Spleen (tissue), 11 donors: ENCODE measurements at regions not wholly inside any gene's neighbourhood (a gene's known extent, or its start where the extent isn't known, plus 50 kb on each side); places are given as distances from the start of the nearest gene placed in this dataset.

Experiments
- DNase-seq: peaks from one replicate; pipeline ENCODE4 v3.0.0-alpha.2; 2020
- H3K27ac ChIP-seq, 8 donors: fragments of 200-600 bp; sonication (generic) in 7 of 8; 1 replicate in 4 of 8; 2 replicates in 4 of 8; pipeline versions ENCODE4 v1.5.0 to v1.8.0; 2016 to 2021; ENCODE audit warnings: inconsistent platforms in 4 of 8, mild to moderate bottlenecking in 4 of 8, moderate library complexity in 1 of 8
- H3K27me3 ChIP-seq, 7 donors: fragments of 200-600 bp; sonication (generic) in 6 of 7; replicated peaks in 1 of 7; 1 replicate in 4 of 7; 2 replicates in 3 of 7; pipeline versions ENCODE4 v1.5.0 to v1.8.0; 2016 to 2021; ENCODE audit warnings: inconsistent platforms in 3 of 7, mild to moderate bottlenecking in 1 of 7
- H3K36me3 ChIP-seq, 6 donors: fragments of 200-600 bp; sonication (generic) in 5 of 6; 1 replicate in 4 of 6; 2 replicates in 2 of 6; pipeline versions ENCODE4 v1.5.0 to v1.8.0; 2016 to 2021; ENCODE audit warnings: inconsistent platforms in 2 of 6
- H3K4me1 ChIP-seq, 6 donors: fragments of 200-600 bp; sonication (generic) in 5 of 6; 1 replicate in 3 of 6; 2 replicates in 3 of 6; pipeline versions ENCODE4 v1.5.0 to v1.8.0; 2016 to 2021; ENCODE audit warnings: inconsistent platforms in 3 of 6
- H3K4me3 ChIP-seq, 8 donors: fragments of 200-600 bp; sonication (generic) in 7 of 8; 1 replicate in 4 of 8; 2 replicates in 4 of 8; pipeline versions ENCODE4 v1.5.0 to v1.8.0; 2016 to 2021; ENCODE audit warnings: inconsistent platforms in 4 of 8, mild to moderate bottlenecking in 4 of 8, moderate library complexity in 2 of 8
- H3K9me3 ChIP-seq, 8 donors: fragments of 200-600 bp; sonication (generic) in 7 of 8; 1 replicate in 4 of 8; 2 replicates in 4 of 8; pipeline versions ENCODE4 v1.5.0 to v1.8.0; 2016 to 2021; ENCODE audit warnings: inconsistent platforms in 4 of 8
- CTCF ChIP-seq, 11 experiments: fragments of 200-600 bp in 7 of 11; fragments of 450-650 bp in 4 of 11; sonication (generic) in 4 of 11; IDR thresholded peaks in 8 of 11; conservative IDR thresholded peaks in 3 of 11; 1 replicate in 7 of 11; 2 replicates in 4 of 11; pipeline versions ENCODE4 v1.4.0 to v1.8.0; 2016 to 2021; ENCODE audit warnings: antibody characterized with exemption in 11 of 11, inconsistent platforms in 4 of 11, mild to moderate bottlenecking in 1 of 11
- POLR2A ChIP-seq, 3 donors: fragments of 450-650 bp; IDR thresholded peaks; one replicate each; pipeline ENCODE4 v1.5.1; 2017; ENCODE audit warnings: antibody characterized with exemption in 3 of 3, mild to moderate bottlenecking in 1 of 3
- POLR2AphosphoS5 ChIP-seq, 3 donors: sonication (generic); formaldehyde crosslinking; IDR thresholded peaks; one replicate each; pipeline ENCODE4 v1.5.1; 2017; ENCODE audit warnings: antibody characterized with exemption in 3 of 3
- WGBS, 5 donors: extraction: QIAGEN DNeasy Blood & Tissue Kit in 3 of 5; methylation state at CpG; one replicate each; pipeline versions ENCODE4 v1.1.5 to v1.1.7; 2013 to 2018; 5-methylcytosine and 5-hydroxymethylcytosine counted together
- intact Hi-C: fragments of 100-400 bp; cut with DNase I; formaldehyde crosslinking; loops from one replicate; pipeline ENCODE4 v1.15.0; 2023; ENCODE audit warnings: low total_unique reads
- donor health status: healthy with polysubstance abuse.
- donor health status: DM: no; HTN: no; CAD: no; lungs with moderate emphysema.
- donor health status: DM: no; HTN: no; CAD: no.
- donor health status: Bipolar disorder and iron deficiency.
- donor health status: healthy.
- donor health status: DM: no; HTN: no; CAD: no.
- donor health status: DM: yes; HTN: yes; CAD: no.

- intact Hi-C loops = no loop called here
- DNase-seq = no peak
- no peak overlapping the region for H3K4me3 ChIP-seq
- TF ChIP-seq POLR2AphosphoS5 (IDR thresholded peaks at IDR 0.05) = no peak
- no peak for TF ChIP-seq POLR2A (IDR thresholded peaks at IDR 0.05)
- no peak for TF ChIP-seq CTCF (IDR thresholded peaks at IDR 0.05 in 8 of 11, conservative IDR thresholded peaks at IDR 0.05 in 3 of 11)
- H3K27me3 ChIP-seq = no peaks in the 10 kb centered on the region
- H3K27ac ChIP-seq = no peak overlapping the region
- WGBS, 5 donors = 63 to 79% (median 72%) methylated on average over 2 of the region's 2 CpGs
- H3K36me3 ChIP-seq = no peaks in the 10 kb centered on the region
- no peaks in the 10 kb centered on the region for H3K4me1 ChIP-seq
- H3K9me3 ChIP-seq = no peaks in the 10 kb centered on the region
These were observed 200.5 kb upstream of the ST6GAL2 start for GRCh38 chr2:107086497-107086896.

- Histone ChIP-seq H3K27ac (no peak overlapping the region), H3K27me3 (no peaks in the 10 kb centered on the region), H3K36me3 (no peaks in the 10 kb centered on the region), H3K9me3 (no peaks in the 10 kb centered on the region), H3K4me3 (no peak overlapping the region), H3K4me1 (no peaks in the 10 kb centered on the region)
- no peak for DNase-seq
- TF ChIP-seq POLR2A (IDR thresholded peaks at IDR 0.05) (no peak), CTCF (IDR thresholded peaks at IDR 0.05 in 8 of 11, conservative IDR thresholded peaks at IDR 0.05 in 3 of 11) (no peak), POLR2AphosphoS5 (IDR thresholded peaks at IDR 0.05) (no peak)
- intact Hi-C loops = no loop called here
- 61 to 90% (median 77%) methylated on average over 2 of the region's 2 CpGs for WGBS, 5 donors
These were observed 202.2 kb upstream of the ST6GAL2 start for GRCh38 chr2:107088156-107088555.

GRCh38 chr2:107091163-107091864 is 205.3 kb upstream of the ST6GAL2 start:
- DNase-seq = no peak
- intact Hi-C loops = no loop called here
- H3K4me3 ChIP-seq = no peak overlapping the region
- H3K9me3 ChIP-seq = no peaks in the 10 kb centered on the region
- no peaks in the 10 kb centered on the region for H3K36me3 ChIP-seq
- no peaks in the 10 kb centered on the region for H3K4me1 ChIP-seq
- 79 to 88% (median 82%) methylated on average over 7 of the region's 7 CpGs for WGBS, 5 donors
- no peak overlapping the region for H3K27ac ChIP-seq
- H3K27me3 ChIP-seq = no peaks in the 10 kb centered on the region
- no peak for TF ChIP-seq CTCF (IDR thresholded peaks at IDR 0.05 in 8 of 11, conservative IDR thresholded peaks at IDR 0.05 in 3 of 11)
- TF ChIP-seq POLR2A (IDR thresholded peaks at IDR 0.05) = no peak

- Histone ChIP-seq H3K9me3 (no peaks in the 10 kb centered on the region), H3K4me1 (no peaks in the 10 kb centered on the region), H3K4me3 (no peak overlapping the region), H3K27ac (no peak overlapping the region), H3K27me3 (no peaks in the 10 kb centered on the region), H3K36me3 (no peaks in the 10 kb centered on the region)
- no peak for TF ChIP-seq POLR2A (IDR thresholded peaks at IDR 0.05)
- TF ChIP-seq POLR2AphosphoS5 (IDR thresholded peaks at IDR 0.05) = no peak
- no peak for TF ChIP-seq CTCF (IDR thresholded peaks at IDR 0.05 in 8 of 11, conservative IDR thresholded peaks at IDR 0.05 in 3 of 11)
- no peak for DNase-seq
- intact Hi-C loops = no loop called here
- 79 to 93% (median 90%) methylated on average over 4 of the region's 4 CpGs for WGBS, 5 donors
These were observed 207.5 kb upstream of the ST6GAL2 start for GRCh38 chr2:107093426-107093957.
